ENCODE measurements at regions not wholly inside any gene's neighbourhood (a gene's known extent, or its start where the extent isn't known, plus 50 kb on each side); places are given as distances from the start of the nearest gene placed in this dataset.

- DNase-seq (ENCODE audit: low spot score), result peak; percentile 55
Measured at GRCh38 chr1:168386949-168387586, 106.4 kb downstream of the TBX19 start.

- DNase-seq (ENCODE audit: low spot score), result no peak
Measured at GRCh38 chr1:168386492-168386891, 105.8 kb downstream of the TBX19 start.

- no peak for DNase-seq (ENCODE audit: low spot score)
Measured at GRCh38 chr1:168381850-168382249, 101.2 kb downstream of the TBX19 start.

- no peak for DNase-seq (ENCODE audit: low spot score)
Measured at GRCh38 chr1:168380945-168381344, 100.3 kb downstream of the TBX19 start.

GRCh38 chr1:168379104-168379860, 98.6 kb downstream of the TBX19 start:
- no peak for DNase-seq (ENCODE audit: low spot score)

GRCh38 chr1:168375566-168376300, 95.1 kb downstream of the TBX19 start:
- DNase-seq (ENCODE audit: low spot score), result no peak

- DNase-seq (ENCODE audit: low spot score), result no peak
Measured at GRCh38 chr1:168374566-168374965, 93.9 kb downstream of the TBX19 start.

GRCh38 chr1:168373869-168374268, 93.2 kb downstream of the TBX19 start:
- DNase-seq (ENCODE audit: low spot score), result peak; percentile 28

- DNase-seq (ENCODE audit: low spot score), result peak; percentile 82
Measured at GRCh38 chr1:168372861-168373371, 92.2 kb downstream of the TBX19 start.

- DNase-seq (ENCODE audit: low spot score), result peak; percentile 32
Measured at GRCh38 chr1:168372307-168372706, 91.6 kb downstream of the TBX19 start.

- DNase-seq (ENCODE audit: low spot score), result no peak
Measured at GRCh38 chr1:168371477-168371876, 90.8 kb downstream of the TBX19 start.

- no peak for DNase-seq (ENCODE audit: low spot score)
Measured at GRCh38 chr1:168370586-168370985, 89.9 kb downstream of the TBX19 start.

GRCh38 chr1:168369655-168370054, 89.0 kb downstream of the TBX19 start:
- no peak for DNase-seq (ENCODE audit: low spot score)

GRCh38 chr1:168368131-168368530, 87.5 kb downstream of the TBX19 start:
- DNase-seq (ENCODE audit: low spot score), result no peak

GRCh38 chr1:168365719-168366479, 85.2 kb downstream of the TBX19 start:
- DNase-seq (ENCODE audit: low spot score), result no peak

Measured in umbilical cord (tissue), 1 donor.